HG03095 (cell line): ENCODE measurements at regions not wholly inside any gene's neighbourhood (a gene's known extent, or its start where the extent isn't known, plus 50 kb on each side); places are given as distances from the start of the nearest gene placed in this dataset.

Experiments
- ATAC-seq: cut with Tn5 transposase; IDR thresholded peaks from one replicate; pipeline ENCODE4 v1.9.1; 2021; ENCODE audit warnings: moderate library complexity; ENCODE audit not compliant: unreplicated experiment

GRCh38 chr3:18051306-18051705 is 308.9 kb upstream of the TBC1D5 start:
- ATAC-seq = no peak

DNA sequence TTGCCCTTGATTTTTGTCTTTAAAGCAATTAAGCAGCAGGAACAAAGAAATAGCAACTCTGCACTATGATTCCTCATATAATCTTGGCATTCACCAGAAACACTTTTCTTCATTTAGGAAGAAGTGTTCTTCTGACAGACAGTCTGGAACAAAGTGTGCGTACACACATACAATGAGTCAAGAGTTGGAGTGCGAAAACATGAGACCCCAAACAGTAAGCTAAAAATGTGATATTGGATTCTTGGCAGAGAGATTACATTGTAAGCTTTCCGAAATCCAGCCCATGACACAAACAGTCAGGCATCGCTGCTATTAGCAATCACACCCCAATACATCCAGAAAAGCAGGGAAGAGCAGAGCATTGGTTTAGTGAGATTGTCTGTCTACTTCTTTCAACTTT is 306.7 kb upstream of the TBC1D5 start:
- no peak for ATAC-seq

- ATAC-seq = no peak
These were observed 304.6 kb upstream of the TBC1D5 start for GRCh38 chr3:18047052-18047451.

DNA sequence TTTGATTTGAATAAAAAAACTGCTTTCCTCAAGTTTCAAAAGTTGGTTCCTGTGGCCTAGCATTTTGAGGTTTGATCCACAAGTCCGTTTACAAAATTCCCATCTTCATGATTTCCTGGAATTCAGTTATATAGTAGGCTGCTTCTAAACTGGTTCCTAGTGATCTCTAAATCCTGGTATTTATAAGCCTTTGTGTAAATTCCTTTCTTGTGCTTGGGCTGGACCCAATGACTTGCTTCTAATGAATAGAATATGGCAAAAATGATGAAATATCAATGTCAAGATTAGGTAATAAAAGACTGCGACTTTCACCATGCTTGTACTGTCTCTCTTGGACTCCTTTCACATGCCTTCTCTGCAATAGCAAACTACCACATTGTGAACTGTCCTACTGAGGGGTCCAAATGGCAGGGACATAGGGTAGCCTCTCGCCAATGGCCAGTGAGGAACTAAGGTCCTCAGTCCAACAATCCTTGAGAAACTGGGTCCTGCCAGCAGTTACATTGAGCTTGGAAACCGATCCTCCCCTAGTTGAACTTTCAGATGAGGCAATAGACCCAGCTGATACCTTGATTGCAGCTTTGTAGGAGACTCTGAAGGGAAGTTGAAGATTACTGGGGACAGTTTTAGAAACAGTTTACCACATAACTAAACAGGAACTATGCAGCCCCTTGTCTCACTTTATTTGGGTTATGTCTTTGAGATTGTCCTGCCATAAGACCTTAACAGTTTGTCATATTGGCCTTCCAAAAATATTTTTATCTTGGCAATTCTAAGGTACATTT is 303.9 kb upstream of the TBC1D5 start:
- no peak for ATAC-seq

- ATAC-seq = no peak
These were observed 302.8 kb upstream of the TBC1D5 start for GRCh38 chr3:18044971-18045880.

DNA sequence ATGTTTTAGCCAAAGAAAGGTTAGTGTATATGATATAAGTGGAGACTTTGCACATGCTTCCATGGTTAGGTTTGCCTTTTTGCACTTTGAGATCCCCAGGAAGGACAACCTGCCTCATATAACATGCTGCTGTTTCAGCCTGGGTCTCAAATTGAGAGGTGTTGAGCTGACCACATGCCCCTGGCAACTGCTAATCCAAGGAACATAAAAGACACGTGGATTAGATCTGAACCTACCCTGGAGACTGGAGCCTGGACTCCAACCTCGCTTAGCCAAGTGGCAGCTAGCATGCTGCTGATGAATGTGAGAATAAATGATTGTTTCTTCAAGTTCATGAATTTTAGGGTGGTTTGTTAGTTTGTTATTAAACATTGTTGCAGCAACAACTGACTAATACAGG is 301.8 kb upstream of the TBC1D5 start:
- ATAC-seq = no peak

DNA sequence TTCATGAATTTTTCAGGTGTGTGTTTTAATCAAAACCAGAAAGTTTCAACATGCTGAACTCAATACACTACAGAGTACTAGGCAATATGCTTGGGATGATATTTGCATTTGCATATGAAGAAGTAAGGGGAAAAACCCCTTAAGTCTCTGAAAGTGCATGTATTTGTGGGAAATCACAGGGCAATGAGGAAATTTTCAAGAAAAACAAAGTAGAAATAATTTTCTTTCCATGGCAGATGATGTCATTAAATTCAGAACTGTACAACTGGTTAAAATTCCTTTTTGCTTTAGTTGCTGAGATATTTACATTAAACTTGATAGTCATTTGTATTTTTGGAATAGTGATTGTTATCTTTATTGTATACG is 294.0 kb upstream of the TBC1D5 start:
- ATAC-seq = no peak

DNA sequence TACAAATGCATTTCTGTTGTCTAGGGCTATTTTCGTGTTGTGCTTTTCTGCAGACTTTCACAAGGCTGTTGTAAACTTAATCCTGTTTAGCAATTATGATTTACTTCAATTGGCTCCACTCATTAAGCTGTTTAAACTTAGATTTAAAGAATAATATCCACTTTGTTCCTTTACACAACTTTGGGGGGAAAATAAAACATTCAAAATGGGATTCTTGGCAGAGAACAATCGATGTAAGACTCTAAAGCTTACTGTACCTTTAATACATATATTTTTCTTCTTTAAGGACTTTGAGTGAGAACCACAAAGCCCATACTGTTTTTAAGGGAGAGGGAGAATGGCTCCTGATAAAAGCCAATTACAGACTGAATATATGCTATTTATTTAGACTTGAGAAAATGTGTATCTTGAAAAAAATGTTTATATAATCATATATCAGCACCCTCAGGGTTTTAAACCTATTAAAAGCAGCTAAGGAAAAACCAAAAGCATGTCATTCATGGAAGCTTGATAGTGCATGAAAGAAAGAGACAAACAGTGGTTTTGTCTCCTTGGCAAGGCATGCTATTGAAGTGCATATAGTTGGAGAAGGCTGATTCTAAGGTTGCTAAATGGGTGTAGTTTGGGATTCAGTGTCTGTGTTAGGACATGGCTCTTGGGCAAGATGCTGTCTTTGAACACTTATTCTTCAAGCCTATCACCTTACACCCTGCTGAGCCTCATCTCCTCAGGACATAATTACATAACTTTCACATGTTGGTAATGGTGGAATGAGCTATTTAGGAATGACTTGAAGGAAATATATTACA is 293.4 kb upstream of the TBC1D5 start:
- ATAC-seq = no peak

- ATAC-seq = no peak
These were observed 291.2 kb upstream of the TBC1D5 start for GRCh38 chr3:18033581-18034108.

- no peak for ATAC-seq
These were observed 288.0 kb upstream of the TBC1D5 start for GRCh38 chr3:18030371-18030870.

GRCh38 chr3:18027161-18027939 is 284.9 kb upstream of the TBC1D5 start:
- ATAC-seq = no peak

DNA sequence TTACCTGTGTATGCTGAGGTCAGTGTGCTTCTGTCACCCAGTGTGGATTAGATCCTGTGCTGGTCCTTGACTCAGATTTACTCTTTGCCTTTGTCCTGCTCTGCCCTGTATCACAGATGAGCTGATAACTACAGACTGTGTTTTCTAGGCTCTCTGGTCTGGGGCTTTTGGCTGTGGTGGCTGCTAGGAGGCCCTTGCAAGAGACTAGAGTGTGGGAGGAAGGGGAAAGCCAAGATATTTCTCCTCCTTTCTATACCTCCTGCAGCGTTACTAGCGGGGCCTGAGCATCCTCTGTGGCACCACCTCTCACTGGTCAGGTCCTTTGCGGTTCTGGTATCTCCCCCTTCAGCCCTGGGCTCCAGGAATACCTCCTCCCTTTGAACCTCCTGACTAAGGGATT is 282.3 kb upstream of the TBC1D5 start:
- ATAC-seq = no peak

DNA sequence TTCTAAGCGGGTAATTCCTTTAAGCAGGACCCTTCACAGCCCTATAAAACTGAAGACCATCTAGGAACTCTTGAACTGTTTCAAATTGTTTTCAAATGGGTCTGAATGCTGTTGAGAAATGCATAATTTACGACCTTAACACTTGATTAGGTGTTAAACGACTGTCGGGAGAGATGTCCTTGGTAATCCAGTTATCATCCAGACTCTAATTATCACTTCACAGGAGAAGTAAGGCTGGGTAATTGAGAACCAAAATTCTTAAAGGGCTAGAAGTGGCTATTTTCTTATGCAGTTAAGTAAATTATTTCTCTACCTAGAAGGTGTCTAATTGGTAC is 276.7 kb upstream of the TBC1D5 start:
- ATAC-seq = no peak

- ATAC-seq = no peak
These were observed 276.2 kb upstream of the TBC1D5 start for GRCh38 chr3:18018491-18019160.

DNA sequence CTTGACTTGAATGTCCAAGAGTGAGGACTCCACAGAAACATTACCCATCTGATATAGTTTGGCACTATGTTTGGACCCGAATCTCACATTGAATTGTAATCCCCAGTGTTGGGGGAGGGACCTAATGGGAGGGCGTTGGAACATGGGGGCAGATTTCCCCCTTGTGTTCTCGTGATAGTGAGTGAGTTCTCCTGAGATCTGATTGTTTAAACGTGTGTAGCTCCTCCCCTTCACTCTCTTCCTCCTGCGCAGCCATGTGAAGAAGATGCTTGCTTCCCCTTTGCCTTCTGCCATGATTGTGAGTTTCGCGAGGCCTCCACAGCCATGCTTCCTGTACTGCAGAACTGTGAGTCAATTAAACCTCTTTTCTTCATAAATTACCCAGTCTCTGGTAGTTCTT is 273.9 kb upstream of the TBC1D5 start:
- ATAC-seq = no peak

DNA sequence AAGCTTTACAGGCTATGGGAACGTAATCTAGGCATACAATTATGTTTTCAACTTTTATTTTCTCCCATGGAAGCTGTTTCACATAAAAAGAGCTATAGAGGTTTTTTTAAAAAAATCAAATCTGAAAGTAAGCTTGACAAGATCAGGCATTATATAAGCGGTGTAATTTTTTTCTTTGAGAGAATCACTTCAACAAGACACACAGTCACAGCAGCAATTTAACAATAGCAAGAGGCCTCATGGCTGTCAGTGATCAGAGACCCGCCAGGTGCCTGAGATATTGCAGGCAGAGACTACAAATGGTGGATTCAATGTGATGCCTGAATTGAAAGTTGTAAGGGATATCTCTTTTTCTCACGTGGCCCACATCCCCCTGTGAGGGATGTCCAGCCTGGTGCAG is 270.5 kb upstream of the TBC1D5 start:
- no peak for ATAC-seq

DNA sequence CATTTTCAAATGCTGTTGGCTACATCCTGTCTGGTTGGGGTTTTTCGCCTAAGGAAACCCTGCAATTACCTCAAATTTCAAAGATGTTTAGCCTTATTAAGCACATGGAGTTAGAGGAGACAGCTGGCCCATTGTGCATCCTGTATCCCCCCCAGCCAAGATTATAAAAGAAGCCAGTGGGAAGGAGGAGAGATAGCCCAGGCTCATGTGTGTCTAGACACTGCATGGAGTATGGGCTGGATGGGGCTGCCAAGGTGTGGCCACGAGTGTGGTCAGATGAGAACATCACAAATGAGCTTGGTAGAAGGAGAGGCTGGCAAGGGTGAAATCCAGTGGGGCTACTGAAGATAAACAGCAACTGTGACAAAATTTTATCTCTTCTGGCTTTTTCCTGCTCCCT is 270.0 kb upstream of the TBC1D5 start:
- no peak for ATAC-seq

DNA sequence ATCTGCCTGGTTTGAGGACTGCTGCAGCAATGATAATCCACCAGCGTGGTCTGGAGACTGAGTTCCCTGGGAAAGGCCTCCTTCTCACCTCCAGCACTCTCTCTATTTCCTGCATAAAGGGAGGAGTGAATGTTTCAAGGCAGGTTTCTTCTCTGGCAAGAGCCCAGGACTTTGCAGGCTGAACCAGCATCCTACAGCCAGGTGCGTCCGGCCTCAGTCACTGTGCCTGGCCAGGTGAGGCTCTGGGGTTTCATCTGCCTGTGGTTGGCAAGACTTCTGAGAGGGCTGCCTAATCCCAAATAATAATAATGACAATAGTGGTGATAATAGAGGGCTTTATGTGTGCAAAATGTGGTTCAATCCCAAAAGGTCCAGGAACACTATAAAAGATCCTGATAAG is 269.0 kb upstream of the TBC1D5 start:
- no peak for ATAC-seq

DNA sequence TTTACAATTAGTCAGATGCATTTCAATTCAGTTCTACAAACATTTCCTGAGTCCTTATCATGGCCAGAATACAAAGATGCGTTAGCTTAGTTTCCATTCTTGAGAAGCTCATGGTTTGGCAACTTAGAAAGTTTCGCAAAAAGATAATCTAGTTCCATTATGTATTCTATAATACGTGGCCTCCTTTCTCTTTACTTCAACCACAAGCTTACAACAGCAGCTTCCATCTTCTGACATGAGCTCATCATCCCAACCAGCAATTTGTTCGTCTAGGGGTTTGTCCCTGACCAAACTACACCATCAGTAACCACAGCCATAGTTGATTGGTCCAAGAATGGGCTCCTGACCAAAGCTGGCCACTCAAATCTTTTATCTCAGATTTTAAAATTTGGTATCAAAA is 267.6 kb upstream of the TBC1D5 start:
- ATAC-seq = no peak
